Keratinocyte (primary cell): ENCODE measurements at regions not wholly inside any gene's neighbourhood (a gene's known extent, or its start where the extent isn't known, plus 50 kb on each side); places are given as distances from the start of the nearest gene placed in this dataset.

ENCODE experiments used
- DNase-seq: peaks from one replicate; pipeline ENCODE4 v3.0.0-alpha.2; 2011; ENCODE audit warnings: low read depth, missing footprints, low spot score
- FAIRE-seq: peaks from 2 replicates; lab custom pipeline; 2011; peaks lifted over from hg19 to GRCh38; lab: Jason Lieb, UNC
- H2AFZ ChIP-seq: 2 replicates; pipeline ENCODE4 v1.6.0; 2012; ENCODE audit warnings: low read length, control low read depth, inconsistent platforms; ENCODE audit not compliant: control insufficient read depth
- H3K27ac ChIP-seq: 2 replicates; pipeline ENCODE4 v1.5.1; 2011; ENCODE audit warnings: low read length; ENCODE audit not compliant: control insufficient read depth, insufficient read depth
- H3K27me3 ChIP-seq: 3 replicates; pipeline ENCODE4 v1.6.0; 2011; ENCODE audit warnings: low read length; ENCODE audit not compliant: control insufficient read depth, insufficient read depth; ENCODE audit errors: extremely low read depth
- H3K36me3 ChIP-seq, 2 experiments: 2 replicates in 1 of 2; 3 replicates in 1 of 2; pipeline ENCODE4 v1.5.1; 2011; ENCODE audit warnings: low read length in 2 of 2, mild to moderate bottlenecking in 1 of 2; ENCODE audit not compliant: control insufficient read depth in 2 of 2, insufficient read depth in 2 of 2; ENCODE audit errors: extremely low read depth in 1 of 2
- H3K4me1 ChIP-seq: 3 replicates; pipeline ENCODE4 v1.5.1; 2011; ENCODE audit warnings: low read length; ENCODE audit not compliant: control insufficient read depth, insufficient read depth; ENCODE audit errors: extremely low read depth
- H3K4me2 ChIP-seq: 3 replicates; pipeline ENCODE4 v1.6.0; 2011; ENCODE audit warnings: low read depth, low read length; ENCODE audit not compliant: control insufficient read depth, insufficient read depth; ENCODE audit errors: extremely low read depth
- H3K4me3 ChIP-seq, 3 experiments: fragments of 200-600 bp in 1 of 3; sonication (generic) in 1 of 3; 2 replicates in 2 of 3; 3 replicates in 1 of 3; pipeline ENCODE4 v1.5.1; 2011 to 2016; ENCODE audit warnings: low read length in 3 of 3, mild to moderate bottlenecking in 3 of 3, control low read depth in 2 of 3, inconsistent platforms in 1 of 3, low read depth in 1 of 3, mixed read lengths in 1 of 3, mixed run types in 1 of 3, moderate library complexity in 1 of 3; ENCODE audit not compliant: control insufficient read depth in 2 of 3, insufficient read depth in 2 of 3; ENCODE audit errors: extremely low read depth in 1 of 3
- H3K79me2 ChIP-seq: 2 replicates; pipeline ENCODE4 v1.6.0; 2012; ENCODE audit warnings: low read length; ENCODE audit not compliant: control insufficient read depth, insufficient read depth
- H3K9ac ChIP-seq: 3 replicates; pipeline ENCODE4 v1.6.0; 2011; ENCODE audit warnings: low read length; ENCODE audit not compliant: control insufficient read depth, insufficient read depth; ENCODE audit errors: extremely low read depth
- H3K9me1 ChIP-seq: 3 replicates; pipeline ENCODE4 v1.6.0; 2011; ENCODE audit warnings: low read length; ENCODE audit not compliant: control insufficient read depth, insufficient read depth; ENCODE audit errors: extremely low read depth
- H3K9me3 ChIP-seq: 2 replicates; pipeline ENCODE4 v1.5.1; 2012; ENCODE audit warnings: low read depth, low read length; ENCODE audit not compliant: control insufficient read depth
- H4K20me1 ChIP-seq: 3 replicates; pipeline ENCODE4 v1.6.0; 2011; ENCODE audit warnings: low read length; ENCODE audit not compliant: control insufficient read depth, insufficient read depth; ENCODE audit errors: extremely low read depth
- CTCF ChIP-seq, 3 experiments: IDR thresholded peaks in 1 of 3; conservative IDR thresholded peaks in 1 of 3; optimal IDR thresholded peaks in 1 of 3; 2 replicates in 2 of 3; 3 replicates in 1 of 3; pipeline versions ENCODE3 to v1.5.1; 2011; ENCODE audit warnings: low read length in 3 of 3, mild to moderate bottlenecking in 3 of 3, moderate library complexity in 2 of 3, control low read depth in 1 of 3, inconsistent platforms in 1 of 3; ENCODE audit not compliant: insufficient read depth in 2 of 3; ENCODE audit errors: extremely low read depth in 1 of 3
- EZH2 ChIP-seq: IDR thresholded peaks from one replicate; pipeline ENCODE4 v1.6.1; 2012; ENCODE audit warnings: inconsistent platforms, mild to moderate bottlenecking, low read length, moderate library complexity
- dilution Hi-C: fragments of 300-500 bp; cut with MboI; formaldehyde crosslinking; loops from one replicate; pipeline ENCODE4 v1.7.0; 2020; ENCODE audit warnings: low sequenced_read_pairs; ENCODE audit not compliant: extremely low pct_ligation_motif_present

- no peak for FAIRE-seq
- dilution Hi-C loops = no loop called here
- H3K9me3 ChIP-seq = no peaks in the 10 kb centered on the region
- no peaks in the 10 kb centered on the region for H3K79me2 ChIP-seq
- no peaks in the 10 kb centered on the region for H3K9me1 ChIP-seq
- H3K27ac ChIP-seq = no peak overlapping the region
- peaks cover 10% of the 10 kb centered on the region for H3K4me1 ChIP-seq
- TF ChIP-seq CTCF (optimal IDR thresholded peaks at IDR 0.05 in 1 of 3, IDR thresholded peaks at IDR 0.05 in 1 of 3, conservative IDR thresholded peaks at IDR 0.05 in 1 of 3; ENCODE audit: extremely low read depth in 1 of 3, insufficient read depth in 2 of 3, low read length in 3 of 3) = no peak
- no peak for TF ChIP-seq EZH2
- H3K4me2 ChIP-seq = no peak overlapping the region
- no peaks in the 10 kb centered on the region for H3K27me3 ChIP-seq
- H3K4me3 ChIP-seq = no peak overlapping the region
- no peak for DNase-seq
- no peak overlapping the region for H2AFZ ChIP-seq
- H4K20me1 ChIP-seq = no peaks in the 10 kb centered on the region
- no peak overlapping the region for H3K9ac ChIP-seq
- H3K36me3 ChIP-seq = no peaks in the 10 kb centered on the region
Measured at GRCh38 chr3:152094406-152094805, 174.3 kb upstream of the MBNL1 start.

- no peaks in the 10 kb centered on the region for H4K20me1 ChIP-seq
- no peaks in the 10 kb centered on the region for H3K9me3 ChIP-seq
- peaks cover 10% of the 10 kb centered on the region for H3K4me1 ChIP-seq
- H3K9ac ChIP-seq = no peak overlapping the region
- H3K4me3 ChIP-seq = no peak overlapping the region
- H2AFZ ChIP-seq = no peak overlapping the region
- H3K79me2 ChIP-seq = no peaks in the 10 kb centered on the region
- no peak overlapping the region for H3K4me2 ChIP-seq
- no peak overlapping the region for H3K27ac ChIP-seq
- TF ChIP-seq CTCF (optimal IDR thresholded peaks at IDR 0.05 in 1 of 3, IDR thresholded peaks at IDR 0.05 in 1 of 3, conservative IDR thresholded peaks at IDR 0.05 in 1 of 3; ENCODE audit: extremely low read depth in 1 of 3, insufficient read depth in 2 of 3, low read length in 3 of 3) = no peak
- no peak for TF ChIP-seq EZH2
- FAIRE-seq (no peak), DNase-seq (no peak)
- no peaks in the 10 kb centered on the region for H3K9me1 ChIP-seq
- no peaks in the 10 kb centered on the region for H3K36me3 ChIP-seq
- no peaks in the 10 kb centered on the region for H3K27me3 ChIP-seq
- dilution Hi-C loops = no loop called here
Measured at GRCh38 chr3:152095472-152095871, 173.3 kb upstream of the MBNL1 start.
